SJCRH30 (cell line): ENCODE measurements at regions not wholly inside any gene's neighbourhood (a gene's known extent, or its start where the extent isn't known, plus 50 kb on each side); places are given as distances from the start of the nearest gene placed in this dataset.

Experiments used
- DNase-seq, 2 experiments: peaks; one replicate each; pipeline ENCODE4 v3.0.0-alpha.2; 2015 to 2020
- H3K27ac ChIP-seq: fragments of 250-450 bp; sonication (Bioruptor Pico); 2 replicates; pipeline ENCODE4 v1.5.1; 2020; ENCODE audit warnings: mild to moderate bottlenecking, moderate library complexity
- H3K27me3 ChIP-seq: fragments of 250-450 bp; sonication (Bioruptor Pico); 2 replicates; pipeline ENCODE4 v1.5.1; 2020; ENCODE audit warnings: mild to moderate bottlenecking, moderate library complexity
- H3K36me3 ChIP-seq: fragments of 250-450 bp; sonication (Bioruptor Pico); 2 replicates; pipeline ENCODE4 v1.5.1; 2020; ENCODE audit warnings: mild to moderate bottlenecking, moderate library complexity
- H3K4me1 ChIP-seq: fragments of 250-450 bp; sonication (Bioruptor Pico); 2 replicates; pipeline ENCODE4 v1.5.1; 2020; ENCODE audit warnings: mild to moderate bottlenecking, moderate library complexity
- H3K4me3 ChIP-seq: fragments of 250-450 bp; sonication (Bioruptor Pico); 2 replicates; pipeline ENCODE4 v1.5.1; 2020; ENCODE audit warnings: mild to moderate bottlenecking, moderate library complexity
- H3K9me3 ChIP-seq: fragments of 250-450 bp; sonication (Bioruptor Pico); replicated peaks from 2 replicates; pipeline ENCODE4 v1.5.1; 2020; ENCODE audit warnings: mild to moderate bottlenecking, moderate library complexity

GRCh38 chr6:128827675-128828464 lies 55.1 kb upstream of the LAMA2 start:
- no peak overlapping the region for H3K27ac ChIP-seq
- DNase-seq: no peak
- no peaks in the 10 kb centered on the region for H3K9me3 ChIP-seq
- H3K36me3 ChIP-seq: no peaks in the 10 kb centered on the region
- H3K4me1 ChIP-seq: no peaks in the 10 kb centered on the region
- no peak overlapping the region for H3K4me3 ChIP-seq
- H3K27me3 ChIP-seq: no peaks in the 10 kb centered on the region

- H3K27me3 ChIP-seq: no peaks in the 10 kb centered on the region
- no peak for DNase-seq
- no peaks in the 10 kb centered on the region for H3K36me3 ChIP-seq
- H3K27ac ChIP-seq: no peak overlapping the region
- no peak overlapping the region for H3K4me3 ChIP-seq
- peaks cover 3% of the 10 kb centered on the region; the same call in 1 of the 2 replicates for H3K4me1 ChIP-seq
- H3K9me3 ChIP-seq: no peaks in the 10 kb centered on the region
Observed at GRCh38 chr6:128826606-128827005, 56.3 kb upstream of the LAMA2 start.

- Histone ChIP-seq H3K36me3 (no peaks in the 10 kb centered on the region), H3K27me3 (no peaks in the 10 kb centered on the region), H3K4me1 (peaks cover 3% of the 10 kb centered on the region; the same call in 1 of the 2 replicates), H3K4me3 (no peak overlapping the region), H3K27ac (no peak overlapping the region), H3K9me3 (no peaks in the 10 kb centered on the region; the same call in 1 of the 2 replicates)
- DNase-seq: no peak
Observed at GRCh38 chr6:128822271-128822670, 60.7 kb upstream of the LAMA2 start.

- no peak overlapping the region for H3K4me3 ChIP-seq
- peaks cover 3% of the 10 kb centered on the region; the same call in 1 of the 2 replicates for H3K4me1 ChIP-seq
- no peak overlapping the region for H3K27ac ChIP-seq
- no peaks in the 10 kb centered on the region; the same call in 1 of the 2 replicates for H3K9me3 ChIP-seq
- H3K36me3 ChIP-seq: no peaks in the 10 kb centered on the region
- no peaks in the 10 kb centered on the region for H3K27me3 ChIP-seq
- no peak for DNase-seq
Observed at GRCh38 chr6:128821116-128821515, 61.8 kb upstream of the LAMA2 start.

GRCh38 chr6:128808856-128809255 lies 74.1 kb upstream of the LAMA2 start:
- Histone ChIP-seq H3K27ac (no peak overlapping the region), H3K4me3 (no peak overlapping the region), H3K4me1 (no peaks in the 10 kb centered on the region), H3K36me3 (no peaks in the 10 kb centered on the region), H3K27me3 (no peaks in the 10 kb centered on the region), H3K9me3 (no peaks in the 10 kb centered on the region)
- no peak for DNase-seq

- Histone ChIP-seq H3K27me3 (no peaks in the 10 kb centered on the region), H3K4me1 (no peaks in the 10 kb centered on the region), H3K27ac (no peak overlapping the region), H3K9me3 (no peaks in the 10 kb centered on the region), H3K36me3 (no peaks in the 10 kb centered on the region), H3K4me3 (no peak overlapping the region)
- peak in 1 of 2 experiments; percentile 54 for DNase-seq
Observed at GRCh38 chr6:128807577-128807976, 75.4 kb upstream of the LAMA2 start.

- Histone ChIP-seq H3K36me3 (no peaks in the 10 kb centered on the region), H3K4me3 (no peak overlapping the region), H3K27me3 (no peaks in the 10 kb centered on the region), H3K9me3 (no peaks in the 10 kb centered on the region), H3K4me1 (no peaks in the 10 kb centered on the region), H3K27ac (no peak overlapping the region)
- DNase-seq: no peak
Observed at GRCh38 chr6:128806261-128806660, 76.7 kb upstream of the LAMA2 start.

GRCh38 chr6:128803911-128804310 lies 79.0 kb upstream of the LAMA2 start:
- H3K4me3 ChIP-seq: no peak overlapping the region
- H3K4me1 ChIP-seq: no peaks in the 10 kb centered on the region
- no peaks in the 10 kb centered on the region for H3K27me3 ChIP-seq
- peak in 1 of 2 experiments; percentile 29 for DNase-seq
- H3K36me3 ChIP-seq: no peaks in the 10 kb centered on the region
- no peak overlapping the region for H3K27ac ChIP-seq
- no peaks in the 10 kb centered on the region for H3K9me3 ChIP-seq

- no peaks in the 10 kb centered on the region for H3K36me3 ChIP-seq
- DNase-seq: no peak
- no peaks in the 10 kb centered on the region for H3K27me3 ChIP-seq
- H3K9me3 ChIP-seq: no peaks in the 10 kb centered on the region
- H3K4me1 ChIP-seq: no peaks in the 10 kb centered on the region
- H3K27ac ChIP-seq: no peak overlapping the region
- H3K4me3 ChIP-seq: no peak overlapping the region
Observed at GRCh38 chr6:128801621-128802020, 81.3 kb upstream of the LAMA2 start.

GRCh38 chr6:128784266-128784665 lies 98.7 kb upstream of the LAMA2 start:
- no peak for DNase-seq
- Histone ChIP-seq H3K4me1 (no peaks in the 10 kb centered on the region), H3K27ac (no peak overlapping the region), H3K9me3 (no peaks in the 10 kb centered on the region), H3K4me3 (no peak overlapping the region), H3K27me3 (no peaks in the 10 kb centered on the region), H3K36me3 (no peaks in the 10 kb centered on the region)

- no peak for DNase-seq
- Histone ChIP-seq H3K36me3 (no peaks in the 10 kb centered on the region), H3K27ac (no peak overlapping the region), H3K4me1 (no peaks in the 10 kb centered on the region), H3K27me3 (no peaks in the 10 kb centered on the region), H3K9me3 (no peaks in the 10 kb centered on the region; the same call in none of the 2 replicates), H3K4me3 (no peak overlapping the region)
Observed at GRCh38 chr6:128768187-128768586, 114.8 kb upstream of the LAMA2 start.

GRCh38 chr6:128767705-128768104 lies 115.2 kb upstream of the LAMA2 start:
- no peaks in the 10 kb centered on the region for H3K4me1 ChIP-seq
- no peaks in the 10 kb centered on the region for H3K27me3 ChIP-seq
- H3K36me3 ChIP-seq: no peaks in the 10 kb centered on the region
- H3K27ac ChIP-seq: no peak overlapping the region
- DNase-seq: no peak
- no peak overlapping the region for H3K4me3 ChIP-seq
- H3K9me3 ChIP-seq: peaks cover 4% of the 10 kb centered on the region; the same call in 1 of the 2 replicates

- H3K4me1 ChIP-seq: no peaks in the 10 kb centered on the region
- DNase-seq: no peak
- no peaks in the 10 kb centered on the region for H3K36me3 ChIP-seq
- H3K4me3 ChIP-seq: no peak overlapping the region
- peaks cover 6% of the 10 kb centered on the region; the same call in 1 of the 2 replicates for H3K9me3 ChIP-seq
- no peak overlapping the region for H3K27ac ChIP-seq
- H3K27me3 ChIP-seq: no peaks in the 10 kb centered on the region
Observed at GRCh38 chr6:128767150-128767549, 115.8 kb upstream of the LAMA2 start.

- Histone ChIP-seq H3K27ac (no peak overlapping the region), H3K9me3 (peaks cover 6% of the 10 kb centered on the region; the same call in 1 of the 2 replicates), H3K36me3 (no peaks in the 10 kb centered on the region), H3K27me3 (no peaks in the 10 kb centered on the region), H3K4me3 (no peak overlapping the region), H3K4me1 (no peaks in the 10 kb centered on the region)
- no peak for DNase-seq
Observed at GRCh38 chr6:128763599-128764300, 119.2 kb upstream of the LAMA2 start.

GRCh38 chr6:128759901-128760300 lies 123.0 kb upstream of the LAMA2 start:
- H3K9me3 ChIP-seq: peaks cover 6% of the 10 kb centered on the region; the same call in 1 of the 2 replicates
- no peaks in the 10 kb centered on the region for H3K4me1 ChIP-seq
- no peak overlapping the region for H3K27ac ChIP-seq
- H3K4me3 ChIP-seq: no peak overlapping the region
- DNase-seq: no peak
- no peaks in the 10 kb centered on the region for H3K27me3 ChIP-seq
- no peaks in the 10 kb centered on the region for H3K36me3 ChIP-seq
